Kidney glomerular epithelial cell (primary cell): ENCODE measurements at regions not wholly inside any gene's neighbourhood (a gene's known extent, or its start where the extent isn't known, plus 50 kb on each side); places are given as distances from the start of the nearest gene placed in this dataset.
"Not testable (repeated sequence)": the region's sequence is repeated elsewhere in the genome, so short reads cannot be mapped to it uniquely, and the experiment has no call there.

Source experiments
- DNase-seq: peaks from one replicate; lab custom pipeline; 2025; lab: John Stamatoyannopoulos, UW

DNA sequence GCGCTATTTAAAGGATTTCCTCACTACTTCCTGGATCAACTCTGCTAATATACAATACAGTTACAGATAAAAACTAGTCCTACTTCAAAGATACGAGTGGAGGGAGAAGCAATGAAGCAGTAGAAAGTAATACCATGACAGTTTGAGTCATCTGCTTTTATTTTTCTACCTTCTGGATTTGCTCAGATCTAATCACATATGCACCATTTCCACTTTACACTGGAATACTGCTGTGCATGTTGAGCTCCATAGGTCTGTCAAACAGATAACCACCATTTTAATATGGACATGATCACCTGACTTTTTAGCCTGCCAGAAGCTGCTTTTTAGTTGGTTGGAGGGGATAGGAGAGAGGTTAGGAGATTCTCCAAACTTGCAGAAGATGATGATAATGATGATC, 92.5 kb downstream of the MMUT start:
- DNase-seq, result no peak

DNA sequence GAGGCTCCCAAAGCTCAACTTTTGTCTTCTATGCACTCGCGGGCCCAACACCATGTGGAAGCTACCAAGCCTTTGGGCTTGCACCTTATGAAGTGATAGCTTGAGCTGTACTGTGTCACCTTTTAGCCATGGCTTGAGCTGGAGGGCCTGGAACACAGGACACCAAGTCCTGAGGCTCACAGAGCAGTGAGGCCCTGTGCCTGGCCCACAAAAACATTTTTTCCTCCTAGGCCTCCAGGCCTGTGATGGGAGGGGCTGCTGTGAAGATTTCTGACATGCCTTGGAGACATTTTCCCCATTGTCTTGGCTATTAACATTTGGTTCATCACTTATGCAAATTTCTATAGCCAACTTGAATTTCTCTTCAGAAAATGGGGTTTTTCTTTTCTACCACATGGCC, 96.5 kb downstream of the MMUT start:
- DNase-seq, result no peak

DNA sequence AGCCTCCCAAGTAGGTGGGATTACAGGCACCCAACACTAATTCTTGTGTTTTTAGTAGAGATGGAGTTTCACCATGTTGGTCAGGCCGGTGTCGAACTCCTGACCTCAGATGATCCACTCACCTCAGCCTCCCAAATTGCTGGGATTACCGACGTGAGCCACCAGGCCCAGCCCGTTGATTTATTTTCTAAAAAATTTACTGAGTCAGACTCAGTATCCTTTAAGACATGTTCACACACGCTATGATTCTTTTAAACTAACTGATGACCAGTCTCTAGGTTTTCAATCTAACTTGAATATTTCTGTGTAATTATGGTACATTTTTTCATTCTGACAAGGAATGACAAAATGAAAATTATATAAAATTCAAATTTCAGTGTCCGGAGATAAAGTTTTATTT, 114.5 kb downstream of the MMUT start:
- DNase-seq, result no peak

DNA sequence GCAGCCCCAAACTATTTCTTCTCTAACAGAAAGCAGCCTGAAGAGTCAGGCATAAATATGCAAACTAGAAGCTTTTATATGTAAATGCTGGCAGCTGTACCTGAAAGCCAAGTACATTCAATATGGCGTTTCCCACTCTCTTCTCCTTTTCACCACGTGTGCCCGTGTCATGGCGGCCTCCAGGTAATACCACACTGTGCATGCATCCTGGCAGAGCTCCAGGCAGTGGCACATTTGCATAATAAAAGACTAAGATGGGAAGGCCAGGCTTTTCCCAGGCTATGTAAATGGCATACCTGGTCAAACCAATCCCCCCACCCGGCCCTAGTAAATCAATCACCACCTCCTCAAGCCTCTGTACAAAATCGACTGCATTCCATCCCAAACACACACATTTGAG, 120.6 kb downstream of the MMUT start:
- no peak for DNase-seq

DNA sequence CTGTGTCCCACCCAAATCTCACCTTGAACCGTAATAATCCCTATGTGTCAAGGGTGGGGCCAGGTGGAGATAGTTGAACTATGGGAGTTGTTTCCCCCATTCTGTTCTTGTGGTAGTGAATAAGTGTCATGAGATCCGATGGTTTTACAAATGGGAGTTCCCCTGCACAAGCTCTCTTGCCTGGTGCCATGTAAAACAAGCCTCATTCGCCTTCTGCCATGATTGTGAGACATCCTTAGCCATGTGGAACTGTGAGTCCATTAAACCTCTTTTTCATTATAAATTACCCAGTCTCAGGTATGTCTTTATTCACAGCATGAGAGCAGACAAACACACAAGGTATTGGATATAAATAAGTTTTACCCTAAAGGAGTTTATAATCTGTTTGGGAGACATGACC, 121.2 kb downstream of the MMUT start:
- DNase-seq, result no peak

DNA sequence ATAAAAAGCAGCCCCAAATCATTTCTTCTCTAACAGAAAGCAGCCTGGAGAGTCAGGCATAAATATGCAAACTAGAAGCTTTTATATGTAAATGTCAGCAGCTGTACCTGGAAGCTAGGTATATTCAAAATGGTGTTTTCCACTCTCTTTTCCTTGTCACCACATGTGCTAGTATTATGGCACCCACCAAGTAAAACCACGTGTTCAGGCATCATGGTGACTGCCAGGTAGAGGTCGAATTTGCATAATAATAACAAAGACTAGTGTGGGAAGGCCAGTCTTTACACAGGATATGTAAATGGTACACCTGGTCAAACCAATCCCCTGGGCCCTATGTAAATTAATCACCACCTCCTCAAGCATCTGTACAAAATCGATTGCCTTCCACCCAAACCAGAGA, 124.0 kb downstream of the MMUT start:
- no peak for DNase-seq

DNA sequence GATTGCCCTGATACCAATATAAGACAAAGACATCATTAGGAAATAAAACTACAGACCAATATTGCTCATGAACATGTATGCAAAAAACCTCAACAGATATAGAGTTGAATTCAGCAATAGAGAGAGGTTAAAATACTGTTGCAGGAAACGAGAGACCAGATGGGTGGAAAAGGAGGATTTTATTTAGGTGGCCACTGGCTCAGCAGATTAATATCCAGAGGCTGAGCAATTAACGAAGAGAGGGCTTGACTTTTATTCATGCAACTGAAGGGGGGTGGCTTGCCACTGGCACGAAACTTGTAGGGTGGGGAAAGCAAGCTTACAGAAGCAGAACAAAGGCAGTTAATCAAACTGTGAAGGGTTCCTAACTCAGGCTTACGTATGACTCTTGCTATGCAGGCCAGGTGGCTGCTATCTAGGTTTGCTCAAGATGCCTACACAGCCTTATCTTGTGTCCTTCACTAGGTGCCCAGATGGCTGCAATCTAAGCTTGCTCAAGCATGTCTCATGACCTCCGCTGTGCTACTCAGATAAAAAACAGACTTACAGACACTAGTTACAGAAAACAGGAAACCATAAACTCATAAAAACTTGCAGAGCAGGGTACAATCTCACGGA, 126.4 kb downstream of the MMUT start:
- peak; percentile 16 for DNase-seq

DNA sequence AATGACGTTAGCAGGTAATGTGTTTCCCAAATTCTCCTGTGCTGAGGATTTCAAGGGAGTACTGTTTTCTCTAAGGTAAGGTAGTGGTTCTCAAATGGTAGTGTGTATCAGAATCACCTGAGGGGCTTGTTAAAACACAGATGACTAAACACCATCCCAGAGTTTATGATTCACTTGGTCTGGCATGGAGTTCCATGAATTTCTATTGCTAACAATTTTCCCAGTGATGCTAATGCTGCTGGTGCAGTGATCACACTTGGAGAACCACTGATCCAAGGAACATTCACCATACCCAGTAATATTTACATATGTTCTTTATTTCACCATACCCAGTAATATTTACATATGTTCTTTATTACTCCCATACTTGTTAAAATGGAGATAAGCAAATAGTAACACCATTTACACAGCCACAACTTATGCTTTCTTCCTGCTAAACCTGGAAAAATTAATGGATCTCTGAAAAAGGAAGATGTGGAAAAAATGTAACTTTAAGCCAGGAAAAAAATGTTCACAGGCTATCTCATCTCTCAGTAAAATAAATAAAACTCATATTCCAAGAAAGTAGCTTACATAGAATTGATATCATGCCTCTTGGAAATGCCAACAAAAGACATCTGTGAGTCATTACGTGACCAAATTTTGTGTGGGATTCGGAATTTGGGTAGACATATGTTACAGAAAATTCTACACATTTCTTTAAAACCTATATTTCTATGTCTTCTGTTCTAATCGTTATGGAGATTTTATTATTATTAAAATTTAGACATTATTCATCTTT, 129.5 kb downstream of the MMUT start:
- DNase-seq, result no peak

DNA sequence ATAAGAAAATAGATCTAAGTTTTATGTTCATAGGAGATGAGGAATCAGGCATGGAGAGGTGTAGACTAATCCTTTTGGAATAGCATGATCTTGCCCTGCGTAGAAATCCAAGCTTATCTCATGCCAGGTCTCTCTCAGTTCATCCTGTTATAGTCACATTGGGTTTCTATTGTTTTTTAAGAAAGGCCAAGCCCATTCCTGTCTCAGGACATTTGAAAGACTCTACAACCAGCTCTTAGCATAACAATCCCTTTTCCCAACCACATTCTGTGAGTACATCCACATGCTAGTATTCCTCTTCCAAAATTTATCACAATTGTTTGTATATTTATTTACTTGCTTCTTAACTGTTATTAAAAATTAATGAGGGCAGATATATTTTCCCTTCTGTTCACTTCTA, 130.3 kb downstream of the MMUT start:
- no peak for DNase-seq

DNA sequence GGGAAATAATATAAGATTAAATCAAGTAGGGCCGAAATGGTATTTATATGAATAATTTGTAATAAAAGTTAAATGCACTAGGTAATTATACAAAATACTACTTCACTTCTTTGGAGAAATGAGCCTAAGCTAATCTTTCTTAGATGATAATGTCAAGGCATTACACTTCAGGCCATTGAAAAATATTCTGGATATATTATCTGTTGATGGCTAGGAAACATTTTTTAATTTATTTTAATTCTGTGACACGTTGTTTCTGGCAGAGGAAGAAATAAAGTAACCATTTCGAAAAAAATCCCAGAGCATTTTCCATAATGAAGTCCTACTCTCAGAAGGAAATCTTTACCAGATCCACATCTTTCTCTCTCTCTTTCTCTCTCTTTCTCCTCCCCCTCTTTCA, 133.9 kb downstream of the MMUT start:
- DNase-seq, result no peak

DNA sequence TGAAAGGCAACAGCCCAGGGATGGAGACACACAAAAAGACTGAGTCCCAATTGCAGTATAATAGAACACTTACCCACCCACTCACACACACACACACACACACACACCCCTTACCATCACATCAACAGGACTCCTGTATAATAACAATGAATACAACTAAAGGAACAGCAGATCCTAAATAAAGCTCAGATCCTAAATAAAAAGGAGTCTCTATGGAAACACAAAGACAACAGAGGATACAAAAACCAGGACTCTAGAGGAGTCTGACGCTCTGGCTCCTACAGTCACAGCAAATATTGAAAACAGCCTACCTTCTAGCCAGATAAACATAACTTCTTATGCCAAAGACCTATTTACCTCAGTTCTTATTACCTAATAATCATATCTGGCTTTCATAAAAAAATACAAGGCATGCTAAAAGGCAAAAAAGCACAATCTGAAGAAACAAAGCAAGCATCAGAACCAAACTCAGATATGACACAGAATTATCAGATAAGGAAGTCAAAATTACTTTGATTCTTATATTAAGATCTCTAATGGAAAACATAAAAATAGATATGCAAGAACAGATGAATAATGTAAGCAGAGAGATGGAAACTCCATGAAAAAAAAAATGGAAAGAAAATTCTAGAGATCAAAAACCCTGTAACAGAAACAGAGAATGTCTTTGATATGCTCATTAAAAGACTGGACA, 134.9 kb downstream of the MMUT start:
- DNase-seq, result no peak

DNA sequence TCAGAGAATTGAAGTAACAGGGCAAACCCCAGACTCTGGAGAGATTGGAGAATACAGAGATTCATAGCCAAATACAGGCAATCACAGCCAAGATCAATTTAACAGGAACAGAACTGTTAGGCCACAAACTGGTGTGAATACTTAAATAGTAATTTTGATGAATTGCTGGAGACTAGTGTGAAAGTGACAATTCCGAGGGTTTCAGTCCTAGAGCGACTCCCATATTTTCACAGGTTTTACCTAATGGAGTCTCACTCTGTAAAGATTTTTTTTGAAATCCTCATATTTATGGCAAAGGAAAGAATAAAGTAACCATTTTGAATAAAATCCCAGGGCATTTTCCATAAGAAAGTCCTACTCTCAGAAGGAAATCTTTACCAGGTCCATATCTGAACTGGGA, 135.5 kb downstream of the MMUT start:
- no peak for DNase-seq

DNA sequence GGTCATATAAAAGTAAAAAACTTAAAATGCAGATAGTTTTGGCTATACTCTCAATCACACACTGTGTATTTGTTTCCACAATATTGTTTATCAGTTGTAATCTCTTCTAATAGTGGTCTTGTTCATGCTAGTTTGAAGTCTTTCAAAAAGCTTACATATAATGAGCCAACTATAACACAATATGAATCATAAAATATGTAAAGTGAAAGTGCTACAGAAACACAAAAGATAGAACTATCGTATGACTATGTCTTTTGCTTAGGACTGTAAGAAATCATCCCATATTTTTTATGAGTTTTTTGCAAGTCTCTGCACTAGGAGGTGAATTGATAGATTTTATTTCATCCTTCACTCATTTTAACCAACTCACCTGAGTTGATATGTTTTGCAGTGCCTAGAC, 136.0 kb downstream of the MMUT start:
- DNase-seq, result no peak

DNA sequence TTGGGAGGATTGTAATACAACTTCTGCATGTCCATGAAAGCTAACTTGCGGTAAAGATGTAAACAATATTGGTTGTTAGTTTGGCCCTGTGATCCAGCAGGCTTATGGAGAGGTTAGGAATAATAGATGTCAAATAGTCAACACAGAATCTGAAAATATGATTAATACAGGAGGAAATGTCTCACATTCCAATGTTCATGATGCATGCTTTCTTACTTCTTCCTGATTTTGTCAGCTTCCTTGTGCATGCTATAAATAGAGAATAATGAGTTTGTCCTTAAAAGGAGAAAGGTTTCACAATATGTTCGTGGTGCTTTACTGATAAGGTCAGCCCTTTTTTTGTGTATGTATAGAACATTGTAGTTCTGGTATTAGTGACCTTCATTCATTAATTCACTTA, 136.7 kb downstream of the MMUT start:
- peak; percentile 54 for DNase-seq

DNA sequence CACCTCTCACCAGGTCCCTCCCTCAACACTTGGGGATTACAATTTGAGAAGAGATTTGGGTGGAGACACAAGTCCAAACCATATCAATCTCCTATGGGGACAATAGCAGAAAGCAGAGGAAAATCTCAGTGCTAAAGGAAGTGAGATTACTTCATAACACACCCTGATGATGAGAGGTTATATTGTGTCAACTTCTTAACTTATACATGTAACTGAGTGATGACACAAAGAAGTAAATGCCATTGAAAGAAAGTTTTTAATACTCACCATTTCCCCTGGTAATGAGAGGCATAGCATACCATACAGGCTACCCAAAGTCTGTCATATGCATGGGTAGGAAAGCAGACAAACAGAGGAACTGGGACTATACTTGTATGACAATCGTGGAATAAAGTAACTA, 137.2 kb downstream of the MMUT start:
- peak; percentile 20 for DNase-seq

DNA sequence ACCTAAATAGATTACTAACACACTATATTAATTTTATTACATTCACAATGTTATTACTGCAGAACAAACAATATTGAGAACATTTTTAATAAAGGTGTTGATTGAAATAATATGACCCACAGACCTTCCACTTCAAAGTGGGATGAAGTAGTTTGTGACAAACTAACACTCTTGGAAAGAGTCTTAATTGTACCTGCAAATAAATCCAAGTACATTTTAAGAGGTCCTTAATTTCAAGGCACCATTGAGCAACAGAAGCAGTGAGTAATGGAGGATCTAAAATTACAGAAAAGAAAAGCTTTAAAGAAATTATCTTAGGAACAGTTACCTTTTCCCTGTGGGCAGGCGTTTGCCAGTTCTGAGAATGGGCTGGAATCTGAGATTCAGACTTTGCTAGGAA, 140.2 kb downstream of the MMUT start:
- DNase-seq, result no peak

DNA sequence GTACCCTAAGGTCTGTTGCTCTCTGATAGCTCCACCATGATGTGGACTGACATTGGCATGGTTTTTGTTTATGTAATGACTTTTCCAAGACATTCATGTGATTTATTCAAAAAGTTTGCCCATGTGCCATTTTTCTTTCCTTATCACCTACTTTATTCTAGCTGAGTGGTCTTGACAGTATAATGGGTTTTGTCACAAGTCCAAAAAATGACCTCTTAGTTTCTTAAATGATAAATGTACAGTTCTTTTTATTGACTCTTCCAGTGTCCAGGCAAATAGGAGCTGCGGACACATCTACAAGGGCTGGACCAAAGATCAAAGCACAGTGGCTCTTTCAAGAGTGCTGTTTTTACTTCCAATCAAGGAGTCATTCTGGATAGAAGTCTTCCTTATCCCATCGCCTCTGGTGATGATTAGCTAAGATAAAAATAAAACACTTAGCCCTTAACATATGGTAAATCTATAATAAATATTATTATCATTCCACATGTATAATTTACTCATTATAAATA, 141.4 kb downstream of the MMUT start:
- DNase-seq, result no peak

DNA sequence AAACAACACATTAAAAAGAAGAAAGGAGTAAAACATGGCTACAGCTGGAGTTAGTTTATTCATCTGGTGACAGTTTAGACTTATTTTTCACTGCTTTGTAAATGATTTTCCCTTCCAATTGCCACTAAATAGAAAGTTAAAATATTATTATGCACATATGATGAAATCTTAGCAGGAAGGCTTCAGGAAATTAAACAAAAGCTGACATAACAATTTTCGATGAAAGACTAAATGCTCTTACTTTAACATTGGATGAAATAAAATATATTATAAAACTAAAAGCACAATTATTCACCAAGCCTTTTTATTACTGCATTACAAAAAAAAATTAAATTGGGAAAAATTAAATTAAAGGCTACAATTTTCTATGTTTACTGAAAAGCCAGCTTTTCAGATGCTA, 158.0 kb downstream of the MMUT start:
- DNase-seq, result no peak

DNA sequence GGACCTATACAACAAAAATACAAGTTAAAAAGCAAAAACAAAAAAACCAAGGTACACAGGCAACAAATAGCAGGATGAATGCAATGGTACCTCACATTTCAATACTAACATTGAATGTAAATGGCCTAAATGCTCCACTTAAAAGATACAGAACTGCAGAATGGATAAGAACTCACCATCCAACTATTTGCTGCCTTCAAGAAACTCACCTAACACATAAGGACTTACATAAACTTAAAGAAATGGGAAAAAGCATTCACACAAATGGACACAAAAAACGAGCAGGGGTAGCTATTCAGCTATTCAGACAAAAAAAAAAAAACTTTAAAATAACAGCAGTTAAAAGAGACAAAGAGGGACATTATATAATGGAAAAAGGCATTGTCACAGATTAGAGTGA, 158.7 kb downstream of the MMUT start:
- not testable (repeated sequence) for DNase-seq

DNA sequence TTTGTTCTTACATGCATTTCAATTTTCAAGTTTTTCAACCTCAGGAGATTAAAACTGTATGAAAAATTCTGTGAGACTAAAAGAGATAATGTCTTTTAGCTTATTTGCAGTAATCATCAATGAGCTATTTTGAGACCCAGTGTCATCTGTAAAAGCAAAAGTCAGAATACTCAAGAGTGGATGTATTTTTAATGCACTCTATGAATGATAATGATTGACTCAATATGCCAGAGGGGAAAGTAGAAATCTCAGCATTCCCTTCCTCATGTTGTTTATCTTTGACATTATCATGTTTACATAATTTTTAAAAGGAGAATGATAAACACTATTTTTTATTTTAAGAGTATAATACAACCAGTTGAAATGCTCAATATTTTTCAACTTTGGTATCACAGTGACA, 162.1 kb downstream of the MMUT start:
- DNase-seq, result no peak

DNA sequence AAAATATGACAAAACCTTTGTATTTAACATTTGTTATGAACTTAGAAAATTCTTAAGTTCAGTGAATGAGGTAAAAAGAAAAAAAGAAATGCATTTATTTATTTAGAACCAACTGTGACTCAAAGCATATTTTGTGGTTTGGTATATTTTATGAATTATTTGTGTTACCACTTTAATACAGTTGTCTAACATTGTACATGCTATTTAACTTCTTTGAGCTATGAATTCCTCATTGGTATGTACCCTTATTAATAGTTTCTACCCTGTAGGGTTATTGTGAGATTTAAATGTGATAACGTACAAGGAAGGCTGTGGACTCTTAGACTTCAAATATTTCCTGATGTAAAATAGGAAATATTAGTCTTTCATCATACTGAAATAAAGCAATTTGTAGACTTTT, 162.6 kb downstream of the MMUT start:
- DNase-seq, result no peak

DNA sequence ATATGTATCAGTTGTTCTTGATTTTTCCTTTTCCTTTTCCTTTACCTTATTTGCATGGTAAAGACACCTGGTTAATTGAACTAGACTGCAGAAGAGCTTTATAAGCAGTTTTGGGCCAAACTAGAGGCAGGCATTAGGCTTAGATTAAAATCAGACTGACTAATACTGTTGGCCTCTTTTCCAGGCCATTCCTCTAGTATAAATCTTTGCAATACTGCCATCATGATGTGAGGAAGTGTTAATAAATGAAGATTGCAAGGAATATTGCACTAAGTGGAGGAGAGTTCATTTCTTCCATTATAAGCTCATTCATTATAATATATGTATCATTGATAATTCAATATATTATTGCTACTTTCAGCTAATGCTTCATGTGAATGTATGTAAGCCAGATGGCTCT, 163.8 kb downstream of the MMUT start:
- DNase-seq, result no peak

DNA sequence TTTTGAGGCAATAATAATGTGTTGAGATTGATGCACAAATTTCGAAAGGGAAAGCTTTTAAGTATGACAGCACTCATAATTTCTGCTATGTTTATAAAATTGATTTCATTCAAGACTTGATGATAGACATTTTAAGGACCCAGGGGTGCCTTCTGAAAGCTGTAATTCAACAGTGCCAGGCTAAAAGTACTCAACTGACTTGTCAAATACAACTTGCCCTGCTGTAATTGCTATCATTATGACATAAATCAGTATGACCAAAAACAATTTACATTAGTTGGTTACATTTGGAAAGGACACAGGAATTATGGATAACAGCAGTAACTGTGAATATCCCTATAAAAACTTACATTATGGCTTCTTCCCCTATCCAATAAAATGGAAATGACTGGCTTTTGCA, 178.9 kb downstream of the MMUT start:
- no peak for DNase-seq
